ENCODE measurements at regions not wholly inside any gene's neighbourhood (a gene's known extent, or its start where the extent isn't known, plus 50 kb on each side); places are given as distances from the start of the nearest gene placed in this dataset.
"Not testable (repeated sequence)": the region's sequence is repeated elsewhere in the genome, so short reads cannot be mapped to it uniquely, and the experiment has no call there.

GRCh38 chr3:187856555-187856954 is 111.3 kb upstream of the BCL6 start:
- H3K36me3 Mint-ChIP-seq = peaks cover 7% of the 10 kb centered on the region
- peaks cover 2% of the 10 kb centered on the region for H3K9me3 Mint-ChIP-seq
- no peaks in the 10 kb centered on the region for H3K4me1 Mint-ChIP-seq
- H3K27me3 Mint-ChIP-seq = no peaks in the 10 kb centered on the region
- no peak overlapping the region for H3K27ac Mint-ChIP-seq
- no peak for ATAC-seq
- no peak overlapping the region for H3K4me3 Mint-ChIP-seq

GRCh38 chr3:187858041-187858440 is 112.8 kb upstream of the BCL6 start:
- H3K27ac Mint-ChIP-seq = no peak overlapping the region
- H3K9me3 Mint-ChIP-seq = peaks cover 7% of the 10 kb centered on the region
- H3K4me3 Mint-ChIP-seq = no peak overlapping the region
- peaks cover 8% of the 10 kb centered on the region for H3K36me3 Mint-ChIP-seq
- no peak for ATAC-seq
- no peaks in the 10 kb centered on the region for H3K27me3 Mint-ChIP-seq
- H3K4me1 Mint-ChIP-seq = no peaks in the 10 kb centered on the region

GRCh38 chr3:187858711-187859110 is 113.4 kb upstream of the BCL6 start:
- Mint-ChIP-seq H3K27me3 (no peaks in the 10 kb centered on the region), H3K27ac (no peak overlapping the region), H3K36me3 (peaks cover 8% of the 10 kb centered on the region), H3K4me1 (no peaks in the 10 kb centered on the region), H3K9me3 (peaks cover 7% of the 10 kb centered on the region), H3K4me3 (no peak overlapping the region)
- no peak for ATAC-seq

- not testable (repeated sequence) for ATAC-seq, H3K9me3 Mint-ChIP-seq, H3K27ac Mint-ChIP-seq, H3K27me3 Mint-ChIP-seq, H3K36me3 Mint-ChIP-seq, H3K4me1 Mint-ChIP-seq
- H3K4me3 Mint-ChIP-seq = peak overlapping the region; percentile 47
Observed at GRCh38 chr3:187862701-187863277, 117.5 kb upstream of the BCL6 start.

GRCh38 chr3:187870360-187871203 is 125.3 kb upstream of the BCL6 start:
- Mint-ChIP-seq H3K4me3 (no peak overlapping the region), H3K27me3 (no peaks in the 10 kb centered on the region), H3K27ac (peak overlapping the region; percentile 17), H3K9me3 (no peaks in the 10 kb centered on the region), H3K36me3 (no peaks in the 10 kb centered on the region), H3K4me1 (peaks cover 14% of the 10 kb centered on the region)
- peak; percentile 92 for ATAC-seq

- H3K27me3 Mint-ChIP-seq = no peaks in the 10 kb centered on the region
- H3K27ac Mint-ChIP-seq = no peak overlapping the region
- no peaks in the 10 kb centered on the region for H3K9me3 Mint-ChIP-seq
- peaks cover 14% of the 10 kb centered on the region for H3K4me1 Mint-ChIP-seq
- no peak overlapping the region for H3K4me3 Mint-ChIP-seq
- ATAC-seq = no peak
- no peaks in the 10 kb centered on the region for H3K36me3 Mint-ChIP-seq
Observed at GRCh38 chr3:187871204-187871591, 125.9 kb upstream of the BCL6 start.

- Mint-ChIP-seq H3K4me1 (peaks cover 14% of the 10 kb centered on the region), H3K4me3 (no peak overlapping the region), H3K27ac (no peak overlapping the region), H3K27me3 (no peaks in the 10 kb centered on the region), H3K36me3 (no peaks in the 10 kb centered on the region), H3K9me3 (no peaks in the 10 kb centered on the region)
- ATAC-seq = no peak
Observed at GRCh38 chr3:187871848-187872247, 126.6 kb upstream of the BCL6 start.

- no peaks in the 10 kb centered on the region for H3K9me3 Mint-ChIP-seq
- no peaks in the 10 kb centered on the region for H3K36me3 Mint-ChIP-seq
- peaks cover 14% of the 10 kb centered on the region for H3K4me1 Mint-ChIP-seq
- ATAC-seq = no peak
- H3K27ac Mint-ChIP-seq = no peak overlapping the region
- no peaks in the 10 kb centered on the region for H3K27me3 Mint-ChIP-seq
- H3K4me3 Mint-ChIP-seq = no peak overlapping the region
Observed at GRCh38 chr3:187873843-187874242, 128.6 kb upstream of the BCL6 start.

GRCh38 chr3:187875863-187876262 is 130.6 kb upstream of the BCL6 start:
- no peak for ATAC-seq
- Mint-ChIP-seq H3K4me1 (peaks cover 7% of the 10 kb centered on the region), H3K27ac (no peak overlapping the region), H3K4me3 (no peak overlapping the region), H3K9me3 (no peaks in the 10 kb centered on the region), H3K27me3 (no peaks in the 10 kb centered on the region), H3K36me3 (no peaks in the 10 kb centered on the region)

- Mint-ChIP-seq H3K27ac (no peak overlapping the region), H3K36me3 (no peaks in the 10 kb centered on the region), H3K4me1 (no peaks in the 10 kb centered on the region), H3K27me3 (no peaks in the 10 kb centered on the region), H3K9me3 (peaks cover 3% of the 10 kb centered on the region), H3K4me3 (no peak overlapping the region)
- ATAC-seq = no peak
Observed at GRCh38 chr3:187878772-187879518, 133.7 kb upstream of the BCL6 start.

GRCh38 chr3:187880441-187880840 is 135.2 kb upstream of the BCL6 start:
- ATAC-seq = no peak
- no peak overlapping the region for H3K4me3 Mint-ChIP-seq
- no peaks in the 10 kb centered on the region for H3K36me3 Mint-ChIP-seq
- H3K27me3 Mint-ChIP-seq = no peaks in the 10 kb centered on the region
- H3K27ac Mint-ChIP-seq = no peak overlapping the region
- H3K4me1 Mint-ChIP-seq = no peaks in the 10 kb centered on the region
- peaks cover 3% of the 10 kb centered on the region for H3K9me3 Mint-ChIP-seq

- Mint-ChIP-seq H3K27me3 (no peaks in the 10 kb centered on the region), H3K4me3 (no peak overlapping the region), H3K27ac (no peak overlapping the region), H3K36me3 (no peaks in the 10 kb centered on the region), H3K4me1 (no peaks in the 10 kb centered on the region), H3K9me3 (peaks cover 3% of the 10 kb centered on the region)
- no peak for ATAC-seq
Observed at GRCh38 chr3:187880851-187881250, 135.6 kb upstream of the BCL6 start.

GRCh38 chr3:187888701-187889100 is 143.4 kb upstream of the BCL6 start:
- Mint-ChIP-seq H3K4me1 (peaks cover 10% of the 10 kb centered on the region), H3K27me3 (peaks cover 32% of the 10 kb centered on the region), H3K36me3 (no peaks in the 10 kb centered on the region), H3K4me3 (no peak overlapping the region), H3K9me3 (no peaks in the 10 kb centered on the region), H3K27ac (no peak overlapping the region)
- ATAC-seq = no peak

GRCh38 chr3:187889106-187889505 is 143.8 kb upstream of the BCL6 start:
- no peak for ATAC-seq
- H3K27ac Mint-ChIP-seq = no peak overlapping the region
- H3K4me3 Mint-ChIP-seq = no peak overlapping the region
- H3K27me3 Mint-ChIP-seq = peaks cover 32% of the 10 kb centered on the region
- H3K4me1 Mint-ChIP-seq = peaks cover 10% of the 10 kb centered on the region
- no peaks in the 10 kb centered on the region for H3K36me3 Mint-ChIP-seq
- H3K9me3 Mint-ChIP-seq = no peaks in the 10 kb centered on the region

GRCh38 chr3:187889601-187890404 is 144.5 kb upstream of the BCL6 start:
- Mint-ChIP-seq H3K27me3 (peaks cover 32% of the 10 kb centered on the region), H3K4me1 (peaks cover 10% of the 10 kb centered on the region), H3K4me3 (peak overlapping the region; percentile 18)

More at GRCh38 chr3:187889601-187890404, 144.5 kb upstream of the BCL6 start:
- H3K36me3 Mint-ChIP-seq = no peaks in the 10 kb centered on the region
- H3K27ac Mint-ChIP-seq = no peak overlapping the region
- no peaks in the 10 kb centered on the region for H3K9me3 Mint-ChIP-seq
- no peak for ATAC-seq

All from stimulated activated memory B cell treated with anti-CD40 and anti-IgM and Interleukin-4, amounts not matched to agents 10 μg/mL and 1 μg/mL and 100 μg/mL, for 72 hours (primary cell).